ENCODE measurements at regions not wholly inside any gene's neighbourhood (a gene's known extent, or its start where the extent isn't known, plus 50 kb on each side); places are given as distances from the start of the nearest gene placed in this dataset.
"Not testable (repeated sequence)": the region's sequence is repeated elsewhere in the genome, so short reads cannot be mapped to it uniquely, and the experiment has no call there.

- Mint-ChIP-seq H3K36me3 (ENCODE audit: low read depth) (no peaks in the 10 kb centered on the region), H3K4me1 (ENCODE audit: low read depth) (no peaks in the 10 kb centered on the region), H3K27ac (no peak overlapping the region), H3K9me3 (peaks cover 3% of the 10 kb centered on the region), H3K27me3 (ENCODE audit: low read depth) (peaks cover 1% of the 10 kb centered on the region), H3K4me3 (no peak overlapping the region)
- intact Hi-C loops (cut with micrococcal nuclease), result no loop called here
- CTCF ChIA-PET, result no interaction called here
- no peak for DNase-seq
Measured at GRCh38 chr2:16204886-16205620, 264.7 kb downstream of the MYCN start.

- Mint-ChIP-seq H3K27me3 (ENCODE audit: low read depth) (peaks cover 1% of the 10 kb centered on the region), H3K9me3 (peaks cover 3% of the 10 kb centered on the region), H3K36me3 (ENCODE audit: low read depth) (no peaks in the 10 kb centered on the region), H3K4me3 (no peak overlapping the region), H3K4me1 (ENCODE audit: low read depth) (no peaks in the 10 kb centered on the region), H3K27ac (no peak overlapping the region)
- CTCF ChIA-PET, result no interaction called here
- intact Hi-C loops (cut with micrococcal nuclease), result no loop called here
- no peak for DNase-seq
Measured at GRCh38 chr2:16204251-16204650, 263.9 kb downstream of the MYCN start.

- Mint-ChIP-seq H3K36me3 (ENCODE audit: low read depth) (no peaks in the 10 kb centered on the region), H3K4me1 (ENCODE audit: low read depth) (no peaks in the 10 kb centered on the region), H3K4me3 (no peak overlapping the region), H3K9me3 (peaks cover 3% of the 10 kb centered on the region), H3K27me3 (ENCODE audit: low read depth) (peaks cover 1% of the 10 kb centered on the region), H3K27ac (no peak overlapping the region)
- intact Hi-C loops (cut with micrococcal nuclease), result no loop called here
- CTCF ChIA-PET, result no interaction called here
- no peak for DNase-seq
Measured at GRCh38 chr2:16203691-16204090, 263.3 kb downstream of the MYCN start.

- CTCF ChIA-PET, result no interaction called here
- peaks cover 1% of the 10 kb centered on the region for H3K27me3 Mint-ChIP-seq (ENCODE audit: low read depth)
- no peaks in the 10 kb centered on the region for H3K9me3 Mint-ChIP-seq
- DNase-seq, result no peak
- intact Hi-C loops (cut with micrococcal nuclease), result no loop called here
- no peak overlapping the region for H3K4me3 Mint-ChIP-seq
- no peak overlapping the region for H3K27ac Mint-ChIP-seq
- no peaks in the 10 kb centered on the region for H3K4me1 Mint-ChIP-seq (ENCODE audit: low read depth)
- no peaks in the 10 kb centered on the region for H3K36me3 Mint-ChIP-seq (ENCODE audit: low read depth)
Measured at GRCh38 chr2:16203069-16203468, 262.7 kb downstream of the MYCN start.

- Mint-ChIP-seq H3K27me3 (ENCODE audit: low read depth) (no peaks in the 10 kb centered on the region), H3K4me1 (ENCODE audit: low read depth) (no peaks in the 10 kb centered on the region), H3K36me3 (ENCODE audit: low read depth) (no peaks in the 10 kb centered on the region), H3K4me3 (no peak overlapping the region), H3K27ac (no peak overlapping the region), H3K9me3 (no peaks in the 10 kb centered on the region)
- CTCF ChIA-PET, result no interaction called here
- intact Hi-C loops (cut with micrococcal nuclease), result no loop called here
- DNase-seq, result no peak
Measured at GRCh38 chr2:16202266-16203020, 262.1 kb downstream of the MYCN start.

- DNase-seq, result no peak
- no peaks in the 10 kb centered on the region for H3K4me1 Mint-ChIP-seq (ENCODE audit: low read depth)
- H3K9me3 Mint-ChIP-seq, result no peaks in the 10 kb centered on the region
- no peak overlapping the region for H3K27ac Mint-ChIP-seq
- no peaks in the 10 kb centered on the region for H3K36me3 Mint-ChIP-seq (ENCODE audit: low read depth)
- intact Hi-C loops (cut with micrococcal nuclease), result no loop called here
- H3K27me3 Mint-ChIP-seq (ENCODE audit: low read depth), result no peaks in the 10 kb centered on the region
- CTCF ChIA-PET, result no interaction called here
- H3K4me3 Mint-ChIP-seq, result no peak overlapping the region
Measured at GRCh38 chr2:16201848-16202247, 261.5 kb downstream of the MYCN start.

- no peak for DNase-seq
- Mint-ChIP-seq H3K9me3 (no peaks in the 10 kb centered on the region), H3K36me3 (ENCODE audit: low read depth) (no peaks in the 10 kb centered on the region), H3K27me3 (ENCODE audit: low read depth) (no peaks in the 10 kb centered on the region), H3K4me1 (ENCODE audit: low read depth) (no peaks in the 10 kb centered on the region), H3K27ac (no peak overlapping the region), H3K4me3 (no peak overlapping the region)
- CTCF ChIA-PET, result no interaction called here
- intact Hi-C loops (cut with micrococcal nuclease), result no loop called here
Measured at GRCh38 chr2:16200554-16201193, 260.3 kb downstream of the MYCN start.

GRCh38 chr2:16199882-16200553, 259.7 kb downstream of the MYCN start:
- DNase-seq, result no peak
- Mint-ChIP-seq H3K4me3 (no peak overlapping the region), H3K27ac (no peak overlapping the region), H3K9me3 (no peaks in the 10 kb centered on the region), H3K4me1 (ENCODE audit: low read depth) (no peaks in the 10 kb centered on the region), H3K36me3 (ENCODE audit: low read depth) (no peaks in the 10 kb centered on the region), H3K27me3 (ENCODE audit: low read depth) (no peaks in the 10 kb centered on the region)
- intact Hi-C loops (cut with micrococcal nuclease), result no loop called here
- CTCF ChIA-PET, result no interaction called here

GRCh38 chr2:16199241-16199640, 258.9 kb downstream of the MYCN start:
- intact Hi-C loops (cut with micrococcal nuclease); H3K27me3 Mint-ChIP-seq (ENCODE audit: low read depth); H3K4me1 Mint-ChIP-seq (ENCODE audit: low read depth); DNase-seq; H3K9me3 Mint-ChIP-seq; CTCF ChIA-PET; H3K4me3 Mint-ChIP-seq; H3K36me3 Mint-ChIP-seq (ENCODE audit: low read depth); H3K27ac Mint-ChIP-seq: not testable (repeated sequence)

- H3K9me3 Mint-ChIP-seq, result no peaks in the 10 kb centered on the region
- CTCF ChIA-PET, result no interaction called here
- no peak overlapping the region for H3K4me3 Mint-ChIP-seq
- H3K36me3 Mint-ChIP-seq (ENCODE audit: low read depth), result no peaks in the 10 kb centered on the region
- no peak overlapping the region for H3K27ac Mint-ChIP-seq
- no peak for DNase-seq
- no peaks in the 10 kb centered on the region for H3K27me3 Mint-ChIP-seq (ENCODE audit: low read depth)
- H3K4me1 Mint-ChIP-seq (ENCODE audit: low read depth), result no peaks in the 10 kb centered on the region
- intact Hi-C loops (cut with micrococcal nuclease), result no loop called here
Measured at GRCh38 chr2:16198166-16198912, 258.0 kb downstream of the MYCN start.

- no peaks in the 10 kb centered on the region for H3K4me1 Mint-ChIP-seq (ENCODE audit: low read depth)
- intact Hi-C loops (cut with micrococcal nuclease), result no loop called here
- no peak for DNase-seq
- CTCF ChIA-PET, result no interaction called here
- H3K9me3 Mint-ChIP-seq, result no peaks in the 10 kb centered on the region
- H3K27ac Mint-ChIP-seq, result no peak overlapping the region
- H3K27me3 Mint-ChIP-seq (ENCODE audit: low read depth), result no peaks in the 10 kb centered on the region
- H3K36me3 Mint-ChIP-seq (ENCODE audit: low read depth), result no peaks in the 10 kb centered on the region
- H3K4me3 Mint-ChIP-seq, result no peak overlapping the region
Measured at GRCh38 chr2:16197504-16198147, 257.3 kb downstream of the MYCN start.

Measured in activated naive CD4-positive, alpha-beta T cell treated with anti-CD3 and anti-CD28 coated beads for 36 hours (primary cell).